HG03159 (cell line): ENCODE measurements at regions not wholly inside any gene's neighbourhood (a gene's known extent, or its start where the extent isn't known, plus 50 kb on each side); places are given as distances from the start of the nearest gene placed in this dataset.

Experiments
- ATAC-seq: cut with Tn5 transposase; IDR thresholded peaks from one replicate; pipeline ENCODE4 v1.9.1; 2021; ENCODE audit warnings: mild to moderate bottlenecking, moderate library complexity; ENCODE audit not compliant: unreplicated experiment

GRCh38 chr2:196344397-196344796 lies 173.0 kb upstream of the STK17B start:
- no peak for ATAC-seq

- no peak for ATAC-seq
Measured at GRCh38 chr2:196353717-196354116, 182.3 kb upstream of the STK17B start.

- ATAC-seq: no peak
Measured at GRCh38 chr2:196354186-196354585, 182.8 kb upstream of the STK17B start.

GRCh38 chr2:196356332-196356731 lies 185.0 kb upstream of the STK17B start:
- no peak for ATAC-seq

GRCh38 chr2:196360650-196361049 lies 189.3 kb upstream of the STK17B start:
- ATAC-seq: no peak

GRCh38 chr2:196361606-196362326 lies 190.4 kb upstream of the STK17B start:
- ATAC-seq: no peak

- no peak for ATAC-seq
Measured at GRCh38 chr2:196362973-196363549, 191.7 kb upstream of the STK17B start.

- ATAC-seq: no peak
Measured at GRCh38 chr2:196365145-196365544, 193.8 kb upstream of the STK17B start.

- no peak for ATAC-seq
Measured at GRCh38 chr2:196365923-196366322, 194.5 kb upstream of the STK17B start.

- ATAC-seq: no peak
Measured at GRCh38 chr2:196367633-196368032, 196.3 kb upstream of the STK17B start.

- no peak for ATAC-seq
Measured at GRCh38 chr2:196368546-196369225, 197.3 kb upstream of the STK17B start.

- ATAC-seq: no peak
Measured at GRCh38 chr2:196369967-196370366, 198.6 kb upstream of the STK17B start.

GRCh38 chr2:196370381-196370780 lies 199.0 kb upstream of the STK17B start:
- no peak for ATAC-seq

- ATAC-seq: no peak
Measured at GRCh38 chr2:196372276-196372809, 201.0 kb upstream of the STK17B start.

GRCh38 chr2:196372811-196373664 lies 201.7 kb upstream of the STK17B start:
- ATAC-seq: no peak

GRCh38 chr2:196376984-196377877 lies 205.9 kb upstream of the STK17B start:
- no peak for ATAC-seq

GRCh38 chr2:196379600-196379999 lies 208.2 kb upstream of the STK17B start:
- no peak for ATAC-seq

- ATAC-seq: no peak
Measured at GRCh38 chr2:196380098-196380497, 208.7 kb upstream of the STK17B start.

GRCh38 chr2:196380575-196380974 lies 209.2 kb upstream of the STK17B start:
- no peak for ATAC-seq

- ATAC-seq: no peak
Measured at GRCh38 chr2:196381464-196381863, 210.1 kb upstream of the STK17B start.
